Stimulated activated CD8-positive, alpha-beta memory T cell treated with anti-CD3 and anti-CD28 coated beads, Interleukin-7, amount 100 ng/mL, for 1 hour (primary cell): ENCODE measurements at regions not wholly inside any gene's neighbourhood (a gene's known extent, or its start where the extent isn't known, plus 50 kb on each side); places are given as distances from the start of the nearest gene placed in this dataset.

Experiments
- DNase-seq, 2 donors: peaks; one replicate each; pipeline ENCODE4 v3.0.0-alpha.2; 2020; ENCODE audit warnings: low read depth in 2 of 2

- no peak for DNase-seq
These were observed 58.3 kb downstream of the CXCL12 start for GRCh38 chr10:44326474-44327030.

DNA sequence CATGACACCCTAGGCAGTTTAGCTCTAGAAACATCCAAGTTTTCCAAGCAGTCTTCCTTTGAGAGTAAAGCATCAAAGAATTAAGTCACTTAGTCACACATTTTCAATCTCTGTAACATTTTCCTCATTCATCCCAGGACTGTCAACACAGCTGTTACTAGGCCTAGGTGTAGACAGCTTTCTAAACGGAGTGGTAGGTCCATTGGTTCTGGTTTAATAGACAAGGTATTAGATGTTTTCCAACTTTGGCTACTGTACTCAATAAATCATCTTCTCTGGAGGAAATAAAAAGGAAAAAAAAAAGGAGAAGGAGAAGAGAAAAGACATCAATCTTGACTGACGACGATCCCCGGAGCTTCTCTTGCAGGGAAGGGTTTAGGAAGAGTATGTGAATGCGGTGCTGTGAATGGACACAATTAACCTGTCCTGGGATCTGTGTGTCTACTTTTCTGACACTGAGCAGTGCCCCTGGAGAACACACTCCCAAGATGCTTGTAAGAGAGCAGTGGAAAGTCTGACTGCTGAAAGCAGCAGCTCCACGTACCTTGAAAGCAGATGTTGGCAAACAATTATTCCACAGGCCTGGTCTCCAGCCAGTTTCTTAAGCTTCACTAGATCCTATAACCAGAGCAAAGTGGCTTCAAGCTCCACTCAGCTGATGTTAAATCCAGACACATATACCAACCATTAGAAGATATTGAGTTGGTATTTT, 59.1 kb downstream of the CXCL12 start:
- DNase-seq: no peak

- DNase-seq: no peak
These were observed 59.7 kb downstream of the CXCL12 start for GRCh38 chr10:44325157-44325556.

GRCh38 chr10:44323838-44324237, 61.1 kb downstream of the CXCL12 start:
- no peak for DNase-seq

DNA sequence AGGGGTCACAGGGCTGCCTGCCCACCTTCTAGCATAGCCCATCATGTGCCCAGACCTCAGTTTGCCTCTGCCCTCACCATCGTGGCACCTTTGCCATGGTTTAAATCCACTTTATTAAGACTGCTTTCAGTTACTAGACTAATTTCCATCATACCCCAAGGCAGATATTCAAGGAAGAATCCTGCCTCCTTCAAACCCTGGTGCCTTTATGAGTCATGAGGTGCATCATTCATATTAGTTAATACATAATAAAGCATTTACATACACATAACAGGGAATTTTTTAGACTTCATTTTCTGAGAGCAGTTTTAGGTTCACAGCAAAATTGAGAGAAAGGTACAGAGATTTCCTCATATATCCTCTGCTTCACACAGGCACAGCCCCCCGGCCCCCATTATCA, 62.8 kb downstream of the CXCL12 start:
- no peak for DNase-seq

DNA sequence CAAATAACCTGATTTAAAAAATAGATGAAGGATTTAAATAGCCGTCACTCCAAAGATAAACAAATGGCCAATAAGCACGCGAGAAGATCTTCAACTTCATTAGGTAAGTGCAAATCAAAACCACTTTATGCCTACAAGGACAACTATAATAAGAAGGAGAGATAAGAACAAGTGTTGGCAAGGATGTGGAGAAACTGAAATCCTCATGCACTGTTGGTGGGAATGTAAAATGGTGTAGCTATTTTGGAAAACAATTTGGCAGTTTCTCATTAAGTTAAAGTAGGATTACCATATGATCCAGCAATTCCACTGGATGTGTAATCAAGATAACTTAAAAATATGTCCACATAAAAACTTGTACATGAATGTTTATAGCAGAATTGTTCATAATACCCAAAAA, 64.1 kb downstream of the CXCL12 start:
- no peak for DNase-seq

- no peak for DNase-seq
These were observed 67.0 kb downstream of the CXCL12 start for GRCh38 chr10:44317856-44318255.

DNA sequence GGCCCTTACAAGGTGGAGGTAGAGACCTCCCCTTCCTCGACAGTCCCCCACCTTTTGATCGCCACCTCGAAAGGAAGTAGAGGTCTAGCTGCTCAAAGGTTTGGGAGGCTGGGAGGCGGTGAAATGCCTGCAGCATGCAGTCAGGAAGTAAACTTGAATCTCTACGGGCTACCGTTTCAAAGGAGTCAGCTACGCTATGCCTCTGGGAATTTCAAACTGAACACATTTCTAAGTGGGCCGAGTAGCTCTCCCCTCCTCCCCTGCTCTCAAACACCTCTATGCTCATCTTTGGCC, 68.0 kb downstream of the CXCL12 start:
- DNase-seq: no peak

GRCh38 chr10:44316187-44316921, 68.5 kb downstream of the CXCL12 start:
- no peak for DNase-seq

DNA sequence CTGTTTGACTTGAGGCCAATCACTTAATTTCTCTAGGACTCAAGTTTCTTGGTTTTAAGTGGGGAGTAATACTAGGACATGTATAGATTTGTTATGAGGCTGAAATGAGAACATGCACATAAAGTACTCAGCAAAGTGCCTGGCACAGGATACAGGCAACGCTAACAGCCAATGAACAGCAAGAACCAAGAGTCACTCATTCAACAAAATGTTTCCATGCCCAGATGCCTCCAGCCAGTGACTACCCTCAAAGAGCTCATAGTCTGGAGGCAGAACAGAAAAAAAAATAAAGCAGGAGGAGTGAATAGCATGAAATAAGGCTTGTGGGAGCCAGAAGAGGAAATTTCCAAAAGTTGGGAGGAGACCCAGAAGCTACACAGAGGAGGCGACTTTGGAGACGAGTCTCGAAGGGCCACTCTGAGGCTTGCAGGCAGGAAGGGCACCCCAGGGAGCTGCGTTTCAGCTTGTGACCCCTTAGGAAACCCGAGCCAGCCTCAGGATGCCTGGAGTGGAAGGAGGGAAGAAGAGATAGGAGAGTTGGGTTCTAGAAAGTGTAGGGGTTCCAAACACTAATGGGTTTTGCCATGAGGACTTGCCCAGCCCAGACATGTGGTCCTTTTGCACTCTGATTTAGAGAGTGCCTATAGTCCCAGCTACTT, 70.0 kb downstream of the CXCL12 start:
- DNase-seq: no peak

DNA sequence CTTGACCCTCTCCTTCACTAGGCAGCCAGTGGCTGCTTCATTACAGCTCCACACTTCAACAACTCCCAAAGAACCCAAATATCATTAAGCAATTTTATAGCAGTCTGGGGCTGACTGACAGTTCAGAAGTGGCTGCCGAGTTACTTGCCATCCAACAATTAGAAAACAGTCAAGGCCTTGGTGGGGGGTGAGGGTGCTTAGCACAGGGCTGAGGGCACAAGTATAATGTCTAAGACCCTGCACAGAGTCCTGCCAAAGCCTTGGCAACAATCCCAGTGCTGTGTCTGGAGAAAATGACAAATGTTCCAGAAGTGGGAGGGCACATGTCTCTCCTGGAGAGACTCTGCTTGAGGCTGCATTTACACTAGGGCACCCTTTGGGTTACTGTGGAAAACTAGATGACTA, 71.1 kb downstream of the CXCL12 start:
- DNase-seq: no peak

DNA sequence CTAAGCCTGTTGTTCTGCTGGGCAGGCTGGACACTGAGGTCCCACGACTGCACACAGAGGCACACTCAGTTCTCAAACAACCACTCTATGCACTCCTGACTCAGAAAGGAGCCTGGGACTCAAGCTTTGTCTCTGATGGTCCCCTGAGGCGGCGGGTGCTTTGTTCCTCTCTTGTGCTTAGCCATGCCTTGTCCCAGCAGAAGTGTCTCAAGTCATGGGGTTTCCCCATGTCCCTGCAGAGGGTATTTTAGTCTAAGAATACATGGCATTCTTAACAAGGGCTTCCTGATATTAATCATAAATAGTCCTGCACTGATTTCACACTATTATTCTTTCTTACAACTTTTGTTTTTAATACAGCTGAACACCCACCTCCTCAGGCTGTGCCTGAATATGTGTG, 72.5 kb downstream of the CXCL12 start:
- no peak for DNase-seq

DNA sequence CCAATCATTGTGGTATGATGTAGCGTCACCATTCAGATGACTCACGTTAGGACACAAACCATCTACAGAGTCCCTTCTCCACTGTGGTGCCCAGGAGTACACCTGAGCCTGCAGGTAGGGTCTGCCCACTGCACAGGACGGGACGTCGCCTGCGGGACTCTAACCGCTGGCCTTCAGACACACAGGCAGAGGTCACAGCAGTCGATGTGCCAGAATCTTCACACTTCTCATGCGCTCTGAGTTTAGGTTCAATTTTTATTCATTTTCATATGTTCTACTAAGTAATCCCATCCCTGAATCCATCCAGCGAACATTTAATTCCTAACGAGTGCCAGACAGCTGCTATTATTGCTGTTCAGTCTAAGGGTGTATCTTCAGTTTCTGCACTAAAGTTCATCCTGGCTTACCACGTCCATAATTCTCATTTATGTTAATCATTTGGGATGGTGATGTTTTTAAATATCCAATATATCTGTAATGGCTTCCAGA, 73.3 kb downstream of the CXCL12 start:
- DNase-seq: no peak

GRCh38 chr10:44310762-44311562, 73.9 kb downstream of the CXCL12 start:
- peak; percentile 31 to 47 for DNase-seq

DNA sequence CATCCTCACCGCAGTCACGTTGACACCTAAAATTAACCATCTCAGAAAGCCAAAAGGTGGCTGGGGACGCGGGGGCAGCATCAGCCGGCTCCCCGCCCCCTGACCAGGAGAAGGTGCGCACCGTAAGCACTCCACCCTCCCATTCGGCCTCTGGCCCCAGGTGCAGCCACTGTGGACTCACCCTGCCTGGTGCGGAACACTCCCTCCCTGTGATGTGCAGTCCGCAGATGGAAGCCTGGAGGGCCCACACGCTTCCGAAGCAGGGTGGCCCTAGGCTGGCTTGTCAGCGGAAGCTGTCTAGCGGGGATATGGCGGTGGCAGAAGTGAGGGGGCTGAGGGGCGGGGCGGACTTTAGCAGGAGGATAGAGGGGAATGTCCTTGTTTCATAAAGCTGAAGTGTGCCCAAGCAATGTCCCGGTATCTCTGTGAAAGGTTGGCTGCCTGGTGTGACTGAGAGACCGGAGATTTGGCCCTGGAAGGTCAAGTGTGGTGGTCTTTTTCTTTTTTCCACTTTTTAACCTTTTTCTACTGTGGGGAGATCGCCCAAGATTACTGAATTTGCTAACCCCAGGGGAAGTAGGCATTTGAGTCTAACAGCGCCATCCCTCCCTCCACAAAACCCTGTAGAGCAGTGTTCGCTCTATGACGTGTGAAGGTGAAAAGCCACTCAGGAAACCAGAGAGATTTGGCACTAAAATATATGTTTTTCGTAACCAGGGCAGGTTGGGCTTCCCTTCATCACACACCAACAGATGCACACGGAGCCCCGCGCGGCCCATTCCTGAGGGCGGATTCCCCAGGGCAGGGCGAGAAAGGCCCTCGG, 74.7 kb downstream of the CXCL12 start:
- no peak for DNase-seq

- DNase-seq: no peak
These were observed 75.5 kb downstream of the CXCL12 start for GRCh38 chr10:44309361-44309760.

GRCh38 chr10:44308935-44309334, 76.0 kb downstream of the CXCL12 start:
- no peak for DNase-seq

DNA sequence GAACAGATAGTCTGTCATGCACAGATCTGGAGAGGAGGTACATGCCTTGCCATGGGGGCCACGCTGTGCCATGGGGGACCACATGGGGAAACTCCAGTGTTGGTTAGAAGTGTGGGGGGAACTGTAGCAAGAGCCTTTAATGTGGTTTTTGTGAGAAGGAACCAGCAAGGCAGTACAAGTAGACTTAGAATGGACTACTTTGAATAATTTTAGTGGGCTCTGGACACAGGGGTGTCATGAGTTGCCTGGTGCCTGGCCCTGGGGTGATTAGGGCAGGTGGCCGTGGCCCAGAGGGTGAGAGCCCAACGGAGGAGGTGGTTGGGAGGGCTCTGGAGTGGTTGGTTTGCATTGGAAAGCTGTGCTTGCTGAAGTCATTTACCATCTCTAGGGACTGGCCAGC, 77.2 kb downstream of the CXCL12 start:
- no peak for DNase-seq

- DNase-seq: no peak
These were observed 78.1 kb downstream of the CXCL12 start for GRCh38 chr10:44306762-44307161.

DNA sequence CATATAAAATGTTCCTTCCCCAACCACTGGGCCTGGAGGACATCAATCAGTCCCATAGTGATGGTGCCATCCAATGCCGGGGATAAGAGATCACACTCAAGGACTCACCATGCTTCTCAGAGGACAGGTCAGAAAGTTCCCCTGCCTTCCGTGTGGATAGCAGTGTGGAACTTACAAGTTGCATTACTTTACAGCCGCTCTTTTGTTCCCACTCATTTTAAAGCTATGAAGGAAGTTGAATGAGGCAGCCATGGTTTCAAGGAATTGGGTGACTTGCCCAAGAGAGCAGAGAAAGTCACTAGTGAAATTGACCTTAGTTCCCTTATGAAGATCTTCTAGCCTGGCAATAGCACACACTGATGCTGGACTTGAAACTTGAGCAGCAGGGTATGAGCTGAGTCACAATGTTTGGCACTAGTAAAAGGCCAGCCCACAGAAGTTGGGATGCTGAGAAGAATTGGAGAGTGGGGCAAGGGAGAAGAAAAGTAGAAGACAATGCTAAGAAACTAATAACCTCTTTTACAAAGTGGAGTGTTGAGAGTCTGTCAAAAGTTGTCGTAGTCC, 78.7 kb downstream of the CXCL12 start:
- DNase-seq: no peak
